ENCODE measurements at regions not wholly inside any gene's neighbourhood (a gene's known extent, or its start where the extent isn't known, plus 50 kb on each side); places are given as distances from the start of the nearest gene placed in this dataset.

DNA sequence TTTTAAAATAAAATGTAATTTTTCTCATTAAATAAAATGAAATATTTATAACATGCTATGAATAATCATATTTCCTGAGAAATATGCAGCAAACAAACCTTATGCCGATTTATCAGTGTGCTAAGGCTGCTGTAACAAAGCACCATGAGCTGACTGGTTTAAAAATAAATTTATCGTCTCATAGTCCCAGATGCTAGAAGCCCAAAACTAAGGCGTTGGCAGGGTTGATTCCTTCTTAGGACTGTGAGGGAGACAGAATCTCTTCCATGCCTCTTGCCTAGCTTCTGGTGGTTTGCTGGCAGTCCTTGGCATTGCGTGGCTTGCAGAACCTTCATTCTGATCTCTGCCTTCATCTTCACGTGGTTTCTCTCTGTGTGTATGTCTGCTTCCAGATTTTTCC, 740.3 kb downstream of the OTOL1 start:
- TF ChIP-seq, protein P1, sequence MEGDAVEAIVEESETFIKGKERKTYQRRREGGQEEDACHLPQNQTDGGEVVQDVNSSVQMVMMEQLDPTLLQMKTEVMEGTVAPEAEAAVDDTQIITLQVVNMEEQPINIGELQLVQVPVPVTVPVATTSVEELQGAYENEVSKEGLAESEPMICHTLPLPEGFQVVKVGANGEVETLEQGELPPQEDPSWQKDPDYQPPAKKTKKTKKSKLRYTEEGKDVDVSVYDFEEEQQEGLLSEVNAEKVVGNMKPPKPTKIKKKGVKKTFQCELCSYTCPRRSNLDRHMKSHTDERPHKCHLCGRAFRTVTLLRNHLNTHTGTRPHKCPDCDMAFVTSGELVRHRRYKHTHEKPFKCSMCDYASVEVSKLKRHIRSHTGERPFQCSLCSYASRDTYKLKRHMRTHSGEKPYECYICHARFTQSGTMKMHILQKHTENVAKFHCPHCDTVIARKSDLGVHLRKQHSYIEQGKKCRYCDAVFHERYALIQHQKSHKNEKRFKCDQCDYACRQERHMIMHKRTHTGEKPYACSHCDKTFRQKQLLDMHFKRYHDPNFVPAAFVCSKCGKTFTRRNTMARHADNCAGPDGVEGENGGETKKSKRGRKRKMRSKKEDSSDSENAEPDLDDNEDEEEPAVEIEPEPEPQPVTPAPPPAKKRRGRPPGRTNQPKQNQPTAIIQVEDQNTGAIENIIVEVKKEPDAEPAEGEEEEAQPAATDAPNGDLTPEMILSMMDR (IDR thresholded peaks at IDR 0.05) = no peak
- TF ChIP-seq EZH2phosphoT487 (IDR thresholded peaks at IDR 0.05) (no peak), EZH2 (IDR thresholded peaks at IDR 0.05) (no peak)
